H1 (cell line): ENCODE measurements at regions not wholly inside any gene's neighbourhood (a gene's known extent, or its start where the extent isn't known, plus 50 kb on each side); places are given as distances from the start of the nearest gene placed in this dataset.

Experiments
- BRCA1 ChIP-seq: IDR thresholded peaks from 2 replicates; pipeline ENCODE4 v1.6.1; 2012; ENCODE audit warnings: low read depth, low read length, improper control_type of control experiment
- CTCF ChIP-seq, 3 experiments: IDR thresholded peaks; 1 replicate in 2 of 3; 2 replicates in 1 of 3; pipeline versions ENCODE4 v1.5.1 to v1.6.1; 2011; ENCODE audit warnings: low read length in 3 of 3, mild to moderate bottlenecking in 3 of 3, inconsistent platforms in 2 of 3, low read depth in 1 of 3, moderate library complexity in 1 of 3; ENCODE audit not compliant: insufficient read depth in 1 of 3; ENCODE audit errors: control extremely low read depth in 1 of 3
- EZH2 ChIP-seq: fragments of 200-600 bp; sonication (generic); IDR thresholded peaks from 2 replicates; pipeline ENCODE4 v1.7.1; 2012; ENCODE audit warnings: low read depth, mild to moderate bottlenecking, moderate library complexity, low read length, inconsistent platforms; ENCODE audit not compliant: severe bottlenecking
- GTF2F1 ChIP-seq: IDR thresholded peaks from 2 replicates; pipeline ENCODE4 v1.6.1; 2012; ENCODE audit warnings: low read depth, low read length, improper control_type of control experiment, borderline replicate concordance
- POLR2AphosphoS5 ChIP-seq: IDR thresholded peaks from 2 replicates; pipeline ENCODE4 v1.6.1; 2011; ENCODE audit warnings: low read depth, low read length
- RAD21 ChIP-seq, 2 experiments: IDR thresholded peaks in 1 of 2; conservative IDR thresholded peaks in 1 of 2; 2 replicates each; pipeline ENCODE4 v1.6.1; 2011; ENCODE audit warnings: low read depth in 2 of 2, low read length in 2 of 2, improper control_type of control experiment in 1 of 2, inconsistent platforms in 1 of 2, mild to moderate bottlenecking in 1 of 2, moderate library complexity in 1 of 2
- SP1 ChIP-seq: IDR thresholded peaks from 2 replicates; pipeline ENCODE4 v1.6.1; 2011; ENCODE audit warnings: low read depth, low read length
- TBP ChIP-seq: IDR thresholded peaks from 2 replicates; pipeline ENCODE4 v1.6.1; 2011; ENCODE audit warnings: low read depth, low read length, improper control_type of control experiment

- no peak for TF ChIP-seq RAD21 (IDR thresholded peaks at IDR 0.05 in 1 of 2, conservative IDR thresholded peaks at IDR 0.05 in 1 of 2; ENCODE audit: low read depth in 2 of 2, low read length in 2 of 2)
- TF ChIP-seq CTCF (IDR thresholded peaks at IDR 0.05; ENCODE audit: control extremely low read depth in 1 of 3, insufficient read depth in 1 of 3, low read depth in 1 of 3, low read length in 3 of 3): no peak
- TF ChIP-seq GTF2F1: no peak
- TF ChIP-seq POLR2AphosphoS5: no peak
- no peak for TF ChIP-seq TBP
- TF ChIP-seq SP1: no peak
- no peak for TF ChIP-seq BRCA1
- TF ChIP-seq EZH2: no peak
These were observed 970.1 kb downstream of the ADGRL3 start for GRCh38 chr4:62170235-62170634.
